ENCODE measurements at regions not wholly inside any gene's neighbourhood (a gene's known extent, or its start where the extent isn't known, plus 50 kb on each side); places are given as distances from the start of the nearest gene placed in this dataset.

DNA sequence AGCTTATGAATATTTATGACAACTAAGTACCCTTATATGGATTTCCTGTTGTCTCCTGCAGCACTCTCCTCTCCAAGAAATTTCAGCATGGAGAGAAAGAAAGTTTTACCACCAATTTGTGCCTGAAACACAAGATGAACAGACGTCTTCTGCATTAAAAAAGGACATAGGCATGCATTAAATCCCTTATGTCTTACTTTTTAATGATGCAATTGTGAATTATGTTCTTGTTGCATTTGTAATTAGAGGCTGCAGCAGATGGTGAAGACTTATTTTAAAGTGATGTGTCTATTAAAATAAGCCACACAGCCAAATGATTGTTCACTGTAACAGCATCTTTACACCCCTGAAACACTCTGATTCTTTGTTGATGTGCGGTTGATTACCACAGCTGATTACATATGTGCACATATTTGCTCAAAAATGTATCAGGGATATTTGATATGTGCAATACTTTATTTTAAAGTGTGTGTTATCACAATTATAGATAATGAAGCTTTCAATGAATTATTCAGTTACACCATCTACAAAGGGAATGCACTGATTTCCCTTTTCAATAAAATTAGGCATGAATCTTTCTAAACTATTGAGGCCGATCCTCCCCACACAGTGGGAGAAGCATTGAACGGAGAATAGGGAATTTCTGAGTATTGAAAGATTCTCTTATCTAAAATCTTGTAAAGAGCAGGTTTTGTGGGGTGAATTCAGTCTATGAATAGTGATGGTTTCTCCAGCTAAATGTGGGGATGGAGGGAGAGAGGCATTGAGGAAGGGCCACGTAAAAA, 585.1 kb downstream of the SLC4A3 start:
- H3K4me3 Mint-ChIP-seq, result no peak overlapping the region
- no peaks in the 10 kb centered on the region for H3K4me1 Mint-ChIP-seq
- no peaks in the 10 kb centered on the region for H3K36me3 Mint-ChIP-seq
- no peaks in the 10 kb centered on the region for H3K27me3 Mint-ChIP-seq
- ATAC-seq, result no peak
- no peak overlapping the region for H3K27ac Mint-ChIP-seq
- H3K9me3 Mint-ChIP-seq, result no peaks in the 10 kb centered on the region

DNA sequence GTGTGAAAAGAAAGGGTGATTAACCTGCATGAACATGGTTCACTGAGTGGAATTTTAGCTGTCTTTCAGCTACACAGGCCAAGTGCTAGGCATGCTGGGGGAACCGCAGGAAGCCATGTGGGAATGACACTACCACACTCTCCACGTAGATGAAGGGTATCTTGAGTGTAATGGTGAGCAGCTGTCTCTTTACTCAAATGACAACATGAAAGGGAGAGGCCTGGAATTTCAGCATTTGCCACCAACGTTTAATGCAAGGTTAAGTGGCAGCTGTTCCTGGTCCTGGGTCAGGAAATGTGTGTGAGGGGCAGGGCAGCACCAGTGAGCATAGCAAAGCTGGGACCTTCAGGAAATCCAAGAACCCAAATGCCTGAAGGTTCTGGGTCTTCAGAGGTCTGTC, 588.4 kb downstream of the SLC4A3 start:
- H3K27ac Mint-ChIP-seq, result no peak overlapping the region
- ATAC-seq, result no peak
- no peaks in the 10 kb centered on the region for H3K27me3 Mint-ChIP-seq
- no peak overlapping the region for H3K4me3 Mint-ChIP-seq
- H3K4me1 Mint-ChIP-seq, result no peaks in the 10 kb centered on the region
- no peaks in the 10 kb centered on the region for H3K9me3 Mint-ChIP-seq
- no peaks in the 10 kb centered on the region for H3K36me3 Mint-ChIP-seq

DNA sequence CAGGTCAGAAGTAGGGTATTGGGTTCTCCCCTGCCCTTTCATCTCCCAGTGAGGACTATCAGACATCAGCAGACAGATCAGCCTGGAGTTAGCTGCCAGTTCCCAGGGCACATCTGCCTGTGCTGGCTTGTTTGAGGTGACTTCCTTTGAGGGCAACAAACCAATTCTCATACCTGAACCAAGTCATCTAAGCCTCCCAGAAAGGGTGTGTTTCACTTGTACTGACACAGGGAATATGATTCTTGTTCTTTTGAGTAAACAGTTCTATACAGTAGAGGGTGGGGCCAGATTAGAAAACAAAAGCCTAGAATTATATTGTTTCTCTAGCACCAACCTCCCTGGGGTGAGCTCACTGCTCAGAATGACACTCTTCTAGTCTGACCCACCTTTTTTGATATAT, 591.9 kb downstream of the SLC4A3 start:
- H3K27me3 Mint-ChIP-seq, result no peaks in the 10 kb centered on the region
- ATAC-seq, result no peak
- no peak overlapping the region for H3K27ac Mint-ChIP-seq
- no peaks in the 10 kb centered on the region for H3K9me3 Mint-ChIP-seq
- H3K36me3 Mint-ChIP-seq, result no peaks in the 10 kb centered on the region
- H3K4me3 Mint-ChIP-seq, result no peak overlapping the region
- no peaks in the 10 kb centered on the region for H3K4me1 Mint-ChIP-seq

DNA sequence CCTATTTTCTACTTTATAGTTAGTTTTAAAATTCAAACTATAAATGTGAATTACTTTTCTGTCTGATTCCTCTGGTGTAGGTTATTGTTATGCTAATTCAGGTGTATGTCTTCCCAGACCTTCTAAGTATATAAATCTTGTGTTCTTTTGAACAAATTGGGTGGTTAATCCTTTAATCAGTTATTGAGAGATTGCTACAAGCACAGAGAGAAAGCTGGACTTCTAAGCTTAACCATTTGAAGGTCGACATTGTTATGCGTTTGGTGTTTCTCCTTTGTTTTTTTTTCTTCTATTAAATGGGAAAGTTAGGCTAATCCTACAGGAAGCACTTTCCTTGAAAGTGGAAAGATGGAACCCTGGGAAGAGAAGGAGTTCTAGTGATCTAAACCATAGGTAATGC, 592.6 kb downstream of the SLC4A3 start:
- Mint-ChIP-seq H3K4me3 (no peak overlapping the region), H3K27me3 (no peaks in the 10 kb centered on the region), H3K27ac (no peak overlapping the region), H3K9me3 (no peaks in the 10 kb centered on the region), H3K4me1 (no peaks in the 10 kb centered on the region), H3K36me3 (no peaks in the 10 kb centered on the region)
- ATAC-seq, result no peak

- Mint-ChIP-seq H3K27me3 (no peaks in the 10 kb centered on the region), H3K27ac (no peak overlapping the region), H3K4me3 (no peak overlapping the region), H3K36me3 (no peaks in the 10 kb centered on the region), H3K9me3 (no peaks in the 10 kb centered on the region), H3K4me1 (no peaks in the 10 kb centered on the region)
- no peak for ATAC-seq
Measured at GRCh38 chr2:220221992-220222391, 594.6 kb downstream of the SLC4A3 start.

DNA sequence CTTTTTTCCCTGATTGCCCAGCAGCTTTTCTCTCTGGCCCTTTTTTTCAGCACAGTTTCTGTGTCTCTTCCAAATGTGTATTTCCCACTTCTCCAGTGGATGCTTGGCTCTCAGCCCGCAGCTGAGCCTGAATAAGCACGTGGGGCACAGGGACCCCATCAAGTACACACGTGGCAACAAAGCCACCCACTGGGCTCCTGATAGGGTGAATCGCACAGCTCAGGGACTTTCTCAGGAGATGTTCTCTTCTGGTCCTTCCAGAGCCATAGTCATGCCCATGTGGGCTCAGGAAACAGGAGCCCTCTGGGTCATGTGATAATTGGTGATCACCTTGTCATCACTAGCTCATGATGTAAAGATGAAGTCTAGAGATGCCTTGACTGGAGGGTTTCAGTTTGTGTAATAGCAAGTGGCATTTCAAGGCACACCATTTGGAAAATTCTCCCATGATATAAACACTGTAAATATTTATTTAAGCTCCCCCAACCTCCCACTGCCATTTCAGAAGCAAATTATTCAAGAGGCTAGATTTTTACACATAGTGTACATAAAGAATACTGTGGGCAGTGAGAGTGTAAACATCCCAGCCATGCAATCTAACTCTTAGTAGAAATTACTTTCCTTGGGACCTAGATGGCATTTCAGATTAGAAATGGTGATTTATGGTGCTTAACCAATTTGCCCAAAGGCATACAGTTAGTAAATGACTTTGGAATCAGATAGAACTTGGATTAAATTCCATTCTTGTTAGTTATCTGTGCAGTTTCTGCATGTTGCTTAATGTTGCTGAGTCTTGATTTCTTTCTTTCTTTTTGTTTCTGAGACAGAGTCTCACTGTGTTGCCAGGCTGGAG, 597.5 kb downstream of the SLC4A3 start:
- Mint-ChIP-seq H3K4me3 (no peak overlapping the region), H3K4me1 (no peaks in the 10 kb centered on the region), H3K27me3 (no peaks in the 10 kb centered on the region), H3K36me3 (no peaks in the 10 kb centered on the region), H3K9me3 (no peaks in the 10 kb centered on the region), H3K27ac (no peak overlapping the region)
- no peak for ATAC-seq

- Mint-ChIP-seq H3K4me1 (no peaks in the 10 kb centered on the region), H3K9me3 (no peaks in the 10 kb centered on the region), H3K27me3 (no peaks in the 10 kb centered on the region), H3K4me3 (no peak overlapping the region), H3K36me3 (no peaks in the 10 kb centered on the region), H3K27ac (no peak overlapping the region)
- no peak for ATAC-seq
Measured at GRCh38 chr2:220226076-220226475, 598.6 kb downstream of the SLC4A3 start.

DNA sequence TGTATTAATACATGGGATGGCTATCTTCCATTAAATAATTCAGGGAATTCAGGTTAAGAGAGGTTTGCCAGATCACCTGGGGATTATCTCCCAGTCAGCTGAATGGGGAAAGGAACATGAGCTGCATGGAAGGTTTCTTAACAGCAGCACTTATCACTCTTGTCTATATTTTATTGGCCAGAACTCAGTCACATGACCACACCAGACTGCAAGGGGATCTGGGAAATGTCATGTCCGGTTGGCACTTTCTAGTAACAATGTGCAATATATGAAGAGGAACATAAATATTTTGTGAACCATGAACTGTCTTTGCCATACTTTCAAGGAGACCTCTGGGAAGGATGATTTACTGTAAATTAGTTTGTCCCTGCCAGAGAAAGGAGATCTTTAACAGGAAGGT, 599.1 kb downstream of the SLC4A3 start:
- no peak for ATAC-seq
- H3K9me3 Mint-ChIP-seq, result no peaks in the 10 kb centered on the region
- no peaks in the 10 kb centered on the region for H3K36me3 Mint-ChIP-seq
- H3K4me3 Mint-ChIP-seq, result no peak overlapping the region
- H3K27ac Mint-ChIP-seq, result no peak overlapping the region
- no peaks in the 10 kb centered on the region for H3K4me1 Mint-ChIP-seq
- H3K27me3 Mint-ChIP-seq, result no peaks in the 10 kb centered on the region

DNA sequence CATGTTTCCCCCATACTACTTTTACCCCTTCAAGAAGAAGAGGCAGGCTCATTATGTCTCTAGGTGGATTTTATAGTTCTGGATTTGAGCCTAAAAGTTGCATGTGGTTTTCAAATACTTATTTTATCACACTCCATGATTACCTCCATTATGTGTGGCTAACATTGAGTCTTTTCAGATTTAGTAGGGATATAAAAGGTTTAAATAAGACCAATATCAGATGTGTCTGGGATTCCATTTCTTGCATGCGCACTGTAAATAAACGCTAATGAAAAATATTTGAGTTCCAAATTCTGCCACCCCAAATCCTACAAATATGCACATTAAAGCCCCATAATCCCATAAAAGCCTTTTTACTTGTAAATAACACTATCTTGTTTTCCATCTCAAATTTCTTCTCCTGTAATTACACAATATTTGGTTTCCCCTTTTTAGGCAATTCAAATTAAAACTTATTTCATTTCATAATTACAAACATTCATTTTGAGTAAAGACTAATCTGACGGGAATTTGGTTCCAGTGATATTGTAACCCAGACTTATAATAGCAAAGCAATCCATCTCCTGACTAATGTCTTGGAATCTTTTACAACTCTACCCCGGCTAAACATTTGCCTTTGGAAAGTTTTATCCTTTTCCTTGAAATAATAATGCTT, 600.0 kb downstream of the SLC4A3 start:
- H3K4me1 Mint-ChIP-seq, result no peaks in the 10 kb centered on the region
- no peaks in the 10 kb centered on the region for H3K36me3 Mint-ChIP-seq
- no peaks in the 10 kb centered on the region for H3K9me3 Mint-ChIP-seq
- ATAC-seq, result no peak
- H3K4me3 Mint-ChIP-seq, result no peak overlapping the region
- H3K27ac Mint-ChIP-seq, result no peak overlapping the region
- no peaks in the 10 kb centered on the region for H3K27me3 Mint-ChIP-seq

GRCh38 chr2:220228310-220229006, 601.0 kb downstream of the SLC4A3 start:
- no peak for ATAC-seq
- Mint-ChIP-seq H3K4me1 (no peaks in the 10 kb centered on the region), H3K4me3 (no peak overlapping the region), H3K27ac (no peak overlapping the region), H3K36me3 (no peaks in the 10 kb centered on the region), H3K27me3 (no peaks in the 10 kb centered on the region), H3K9me3 (no peaks in the 10 kb centered on the region)

DNA sequence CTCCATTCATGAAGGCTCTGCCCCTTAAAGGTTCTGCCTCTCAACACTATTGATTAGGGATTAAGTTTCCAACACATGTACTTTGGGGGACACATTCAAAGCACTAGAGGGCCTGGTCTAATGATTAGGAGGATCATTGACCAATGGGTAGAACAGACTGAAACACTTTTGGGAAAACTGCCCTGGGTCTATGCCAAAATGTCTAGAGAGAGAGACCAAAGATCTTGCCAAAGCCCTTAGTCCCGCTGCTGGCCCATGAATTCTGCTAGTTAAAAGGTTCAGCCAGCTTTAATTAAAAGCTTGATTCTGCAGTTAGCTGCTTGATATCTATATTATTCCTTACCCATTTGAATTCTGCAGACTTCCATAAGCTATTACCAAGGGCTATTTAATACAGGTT, 613.2 kb downstream of the SLC4A3 start:
- no peak overlapping the region for H3K4me3 Mint-ChIP-seq
- ATAC-seq, result no peak
- no peaks in the 10 kb centered on the region for H3K4me1 Mint-ChIP-seq
- H3K27ac Mint-ChIP-seq, result no peak overlapping the region
- no peaks in the 10 kb centered on the region for H3K27me3 Mint-ChIP-seq
- H3K9me3 Mint-ChIP-seq, result peaks cover 3% of the 10 kb centered on the region
- H3K36me3 Mint-ChIP-seq, result no peaks in the 10 kb centered on the region

DNA sequence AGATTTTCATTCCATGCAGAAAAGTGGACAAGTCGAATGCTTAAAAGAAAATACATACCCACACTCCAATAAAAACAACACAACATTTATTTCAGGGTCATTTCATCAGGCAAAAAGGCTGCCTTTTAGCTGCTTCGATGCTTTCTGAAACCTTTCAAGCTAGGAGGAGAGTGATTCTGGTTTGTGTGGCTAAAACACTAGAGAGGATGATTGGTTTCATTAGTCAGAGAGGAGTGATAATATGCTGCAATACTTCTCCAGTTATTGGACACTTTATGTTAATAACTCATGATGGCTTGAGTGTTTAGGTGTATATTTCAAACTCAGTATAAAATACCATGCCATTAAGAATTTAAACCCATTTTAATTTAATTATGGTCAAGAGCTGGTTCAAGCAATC, 614.0 kb downstream of the SLC4A3 start:
- no peaks in the 10 kb centered on the region for H3K9me3 Mint-ChIP-seq

DNA sequence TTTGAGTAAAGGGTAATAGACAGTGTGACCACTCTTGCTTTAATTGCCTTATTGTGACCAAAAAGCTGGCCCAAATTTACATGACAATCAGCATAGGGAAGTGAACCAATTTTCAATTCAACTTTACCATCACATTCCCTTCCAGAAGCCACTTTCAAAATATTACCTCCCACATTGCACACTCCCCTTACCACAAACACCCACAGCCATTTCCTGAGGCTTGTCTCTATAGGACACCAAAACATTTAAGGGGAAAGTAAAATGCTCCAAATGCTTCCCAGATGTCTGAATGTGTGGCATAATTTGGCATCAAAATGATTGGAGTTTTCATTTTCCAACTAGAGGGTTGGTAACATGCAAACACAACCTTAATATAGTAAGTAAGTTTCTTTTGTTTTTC, 616.1 kb downstream of the SLC4A3 start:
- ATAC-seq, result no peak
- H3K9me3 Mint-ChIP-seq, result no peaks in the 10 kb centered on the region
- H3K4me3 Mint-ChIP-seq, result no peak overlapping the region
- no peak overlapping the region for H3K27ac Mint-ChIP-seq
- H3K36me3 Mint-ChIP-seq, result no peaks in the 10 kb centered on the region
- no peaks in the 10 kb centered on the region for H3K27me3 Mint-ChIP-seq
- H3K4me1 Mint-ChIP-seq, result no peaks in the 10 kb centered on the region

More for the DNA sequence above, 614.0 kb downstream of the SLC4A3 start:
- Mint-ChIP-seq H3K4me3 (no peak overlapping the region), H3K27ac (no peak overlapping the region), H3K4me1 (no peaks in the 10 kb centered on the region), H3K27me3 (no peaks in the 10 kb centered on the region), H3K36me3 (no peaks in the 10 kb centered on the region)
- ATAC-seq, result no peak

- Mint-ChIP-seq H3K4me3 (no peak overlapping the region), H3K27me3 (no peaks in the 10 kb centered on the region), H3K36me3 (no peaks in the 10 kb centered on the region), H3K9me3 (no peaks in the 10 kb centered on the region), H3K27ac (no peak overlapping the region), H3K4me1 (no peaks in the 10 kb centered on the region)
- ATAC-seq, result no peak
Measured at GRCh38 chr2:220246386-220246785, 619.0 kb downstream of the SLC4A3 start.

Measured in stimulated activated memory B cell treated with anti-CD40 and anti-IgM and Interleukin-4, amounts not matched to agents 10 μg/mL and 1 μg/mL and 100 μg/mL, for 72 hours (primary cell).